ENCODE measurements at regions not wholly inside any gene's neighbourhood (a gene's known extent, or its start where the extent isn't known, plus 50 kb on each side); places are given as distances from the start of the nearest gene placed in this dataset.

- TF ChIP-seq CTCF (IDR thresholded peaks at IDR 0.05) (no peak), POLR2A (IDR thresholded peaks at IDR 0.05) (no peak)
Observed at GRCh38 chr18:40314199-40314598, 1640.8 kb upstream of the PIK3C3 start.
